Psoas muscle (tissue), 7 donors: ENCODE measurements at regions not wholly inside any gene's neighbourhood (a gene's known extent, or its start where the extent isn't known, plus 50 kb on each side); places are given as distances from the start of the nearest gene placed in this dataset.

Experiments used
- ATAC-seq, 4 donors: fragments of 200-7000 bp; cut with Tn5 transposase; one replicate each; pipeline ENCODE4 v1.9.1; 2020; ENCODE audit warnings: moderate library complexity in 3 of 4, mild to moderate bottlenecking in 2 of 4
- DNase-seq, 2 donors: peaks; one replicate each; pipeline ENCODE4 v3.0.0-alpha.2; 2020
- H3K27ac ChIP-seq: fragments of 200-600 bp; one replicate; pipeline ENCODE4 v1.8.0; 2022
- H3K27me3 ChIP-seq, 3 donors: fragments of 200-600 bp in 1 of 3; one replicate each; pipeline versions ENCODE4 v1.6.1 to v1.8.0; 2013 to 2022; ENCODE audit warnings: low read length in 2 of 3, mild to moderate bottlenecking in 2 of 3, moderate library complexity in 1 of 3; ENCODE audit not compliant: insufficient read depth in 3 of 3
- H3K36me3 ChIP-seq, 2 donors: fragments of 200-600 bp in 1 of 2; one replicate each; pipeline versions ENCODE4 v1.6.1 to v1.8.0; 2013 to 2022; ENCODE audit warnings: low read depth in 1 of 2, mild to moderate bottlenecking in 1 of 2, moderate library complexity in 1 of 2; ENCODE audit not compliant: insufficient read depth in 1 of 2
- H3K4me1 ChIP-seq: fragments of 200-600 bp; one replicate; pipeline ENCODE4 v1.8.0; 2022
- H3K4me3 ChIP-seq: fragments of 200-600 bp; one replicate; pipeline ENCODE4 v1.8.0; 2022; ENCODE audit warnings: mild to moderate bottlenecking
- H3K9me3 ChIP-seq: fragments of 200-600 bp; one replicate; pipeline ENCODE4 v1.8.0; 2022
- WGBS, 3 donors: extraction: QIAGEN DNeasy Blood & Tissue Kit; methylation state at CpG; one replicate each; pipeline versions ENCODE4 v1.1.6 to v1.1.7; 2013; 5-methylcytosine and 5-hydroxymethylcytosine counted together
- intact Hi-C, 2 donors: fragments of 100-400 bp; cut with DNase I; formaldehyde crosslinking; loops; one replicate each; pipeline versions ENCODE4 v1.11.0 to v1.14.2; 2022
- TF ChIP-seq, protein P1 (sequence below): fragments of 200-600 bp; IDR thresholded peaks from one replicate; pipeline ENCODE4 v1.8.0; 2022; ENCODE audit warnings: antibody characterized with exemption
- donor health status: healthy with polysubstance abuse.
- donor health status: DM: no; HTN: no; CAD: no; lungs with moderate emphysema.
- donor health status: Bipolar disorder and iron deficiency.
- donor health status: healthy.
- donor health status: DM: yes; HTN: yes; CAD: no.
- donor health status: DM: no; HTN: no; CAD: no.
- donor health status: DM: yes; HTN: yes; CAD: no.

DNA sequence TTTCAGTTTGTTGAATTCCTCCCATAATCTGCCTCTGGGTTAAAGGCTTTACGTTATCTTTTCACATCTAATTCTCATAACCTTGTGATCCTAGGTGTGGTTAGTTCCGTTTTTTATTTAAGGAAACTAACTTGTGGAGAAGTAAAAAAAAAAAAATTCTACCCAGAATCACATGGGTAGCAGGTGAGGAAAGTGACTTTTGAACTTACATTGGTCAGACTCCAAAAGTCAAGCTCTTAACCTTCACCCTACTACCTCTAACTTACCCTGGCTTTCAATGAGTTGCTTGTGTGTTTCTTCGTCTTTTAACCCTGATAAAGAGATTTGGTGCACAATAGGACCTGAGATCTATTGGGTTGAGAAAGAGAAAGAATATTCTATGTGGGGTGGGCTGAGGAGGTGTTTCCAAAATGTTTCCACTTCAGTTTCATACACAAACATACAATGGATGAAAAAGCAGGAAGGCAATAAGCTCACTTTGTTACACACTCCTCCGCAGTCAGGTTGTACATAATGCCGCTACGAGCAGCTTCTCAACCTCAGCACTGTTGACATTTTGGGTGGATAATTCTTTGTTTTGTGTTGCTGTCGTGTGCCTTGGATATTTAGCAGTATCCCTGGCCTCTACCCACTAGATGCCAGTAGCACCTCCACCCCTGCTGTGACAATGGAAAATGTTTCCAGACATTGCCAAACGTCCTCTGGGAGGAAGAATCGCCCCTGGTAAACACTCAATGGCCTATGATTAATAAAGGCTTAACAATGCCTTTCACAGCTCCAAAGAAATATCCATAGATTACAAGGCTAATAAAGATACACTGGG is 193.0 kb upstream of the ZNF217 start:
- H3K4me3 ChIP-seq: no peak overlapping the region
- WGBS, 3 donors: 66 to 68% (median 66%) methylated on average over 9 of the region's 9 CpGs
- H3K4me1 ChIP-seq: no peaks in the 10 kb centered on the region
- no peaks in the 10 kb centered on the region for H3K36me3 ChIP-seq
- TF ChIP-seq, protein P1, sequence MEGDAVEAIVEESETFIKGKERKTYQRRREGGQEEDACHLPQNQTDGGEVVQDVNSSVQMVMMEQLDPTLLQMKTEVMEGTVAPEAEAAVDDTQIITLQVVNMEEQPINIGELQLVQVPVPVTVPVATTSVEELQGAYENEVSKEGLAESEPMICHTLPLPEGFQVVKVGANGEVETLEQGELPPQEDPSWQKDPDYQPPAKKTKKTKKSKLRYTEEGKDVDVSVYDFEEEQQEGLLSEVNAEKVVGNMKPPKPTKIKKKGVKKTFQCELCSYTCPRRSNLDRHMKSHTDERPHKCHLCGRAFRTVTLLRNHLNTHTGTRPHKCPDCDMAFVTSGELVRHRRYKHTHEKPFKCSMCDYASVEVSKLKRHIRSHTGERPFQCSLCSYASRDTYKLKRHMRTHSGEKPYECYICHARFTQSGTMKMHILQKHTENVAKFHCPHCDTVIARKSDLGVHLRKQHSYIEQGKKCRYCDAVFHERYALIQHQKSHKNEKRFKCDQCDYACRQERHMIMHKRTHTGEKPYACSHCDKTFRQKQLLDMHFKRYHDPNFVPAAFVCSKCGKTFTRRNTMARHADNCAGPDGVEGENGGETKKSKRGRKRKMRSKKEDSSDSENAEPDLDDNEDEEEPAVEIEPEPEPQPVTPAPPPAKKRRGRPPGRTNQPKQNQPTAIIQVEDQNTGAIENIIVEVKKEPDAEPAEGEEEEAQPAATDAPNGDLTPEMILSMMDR: no peak
- no peak overlapping the region for H3K27ac ChIP-seq
- H3K27me3 ChIP-seq: peaks cover 0 to 2% (median 0%) of the 10 kb centered on the region in 3 donors
- no peak for ATAC-seq
- no peaks in the 10 kb centered on the region for H3K9me3 ChIP-seq
- intact Hi-C loops: no loop called here
- no peak for DNase-seq

DNA sequence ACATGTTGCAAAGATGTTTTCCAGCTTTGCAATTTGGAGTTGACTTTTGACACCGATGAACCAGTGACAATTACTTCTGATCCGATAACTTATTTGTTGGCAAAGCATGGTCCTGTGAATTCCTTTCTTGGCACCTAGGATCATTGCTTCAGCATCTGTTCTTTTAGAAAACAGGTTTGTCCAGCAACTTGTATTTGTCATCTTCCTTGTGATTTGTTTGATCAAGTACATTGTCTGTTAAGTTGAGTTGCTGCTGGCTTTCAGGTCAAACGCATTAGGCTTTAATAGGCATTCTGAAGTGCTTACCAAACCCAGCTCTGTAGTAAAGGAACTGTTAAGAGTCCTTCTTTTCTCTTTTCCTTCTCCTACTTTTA is 192.4 kb upstream of the ZNF217 start:
- intact Hi-C loops: no loop called here
- Histone ChIP-seq H3K27ac (no peak overlapping the region), H3K4me3 (no peak overlapping the region), H3K36me3 (no peaks in the 10 kb centered on the region), H3K27me3 (peaks cover 0 to 2% (median 0%) of the 10 kb centered on the region in 3 donors), H3K9me3 (no peaks in the 10 kb centered on the region), H3K4me1 (no peaks in the 10 kb centered on the region)
- ATAC-seq: no peak
- TF ChIP-seq, protein P1: no peak
- no peak for DNase-seq
- WGBS, 3 donors: 54 to 70% (median 59%) methylated on average over 3 of the region's 3 CpGs

DNA sequence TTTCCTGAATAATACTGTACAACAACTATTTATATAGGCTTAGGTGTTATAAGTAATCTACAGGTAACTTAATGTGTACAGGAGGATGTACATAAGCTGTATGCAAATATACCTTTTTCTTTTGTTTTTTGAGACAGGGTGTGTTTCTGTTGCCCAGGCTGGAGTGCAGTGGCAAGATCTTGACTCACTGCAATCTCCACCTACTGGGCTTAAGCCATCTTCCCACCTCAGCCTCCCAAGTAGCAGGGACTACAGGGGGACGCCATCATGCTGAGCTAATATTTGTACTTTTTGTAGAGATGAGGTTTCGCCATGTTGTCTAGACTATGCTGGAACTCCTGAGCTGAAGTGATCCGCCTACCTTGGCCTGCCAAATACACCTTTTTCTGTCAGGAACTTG is 191.7 kb upstream of the ZNF217 start:
- Histone ChIP-seq H3K27ac (no peak overlapping the region), H3K4me1 (no peaks in the 10 kb centered on the region), H3K36me3 (no peaks in the 10 kb centered on the region), H3K27me3 (peaks cover 0 to 2% (median 0%) of the 10 kb centered on the region in 3 donors), H3K4me3 (no peak overlapping the region), H3K9me3 (no peaks in the 10 kb centered on the region)
- 90 to 98% (median 98%) methylated on average over 3 of the region's 3 CpGs for WGBS, 3 donors
- intact Hi-C loops: no loop called here
- DNase-seq (no peak), ATAC-seq (no peak)
- TF ChIP-seq, protein P1: no peak

DNA sequence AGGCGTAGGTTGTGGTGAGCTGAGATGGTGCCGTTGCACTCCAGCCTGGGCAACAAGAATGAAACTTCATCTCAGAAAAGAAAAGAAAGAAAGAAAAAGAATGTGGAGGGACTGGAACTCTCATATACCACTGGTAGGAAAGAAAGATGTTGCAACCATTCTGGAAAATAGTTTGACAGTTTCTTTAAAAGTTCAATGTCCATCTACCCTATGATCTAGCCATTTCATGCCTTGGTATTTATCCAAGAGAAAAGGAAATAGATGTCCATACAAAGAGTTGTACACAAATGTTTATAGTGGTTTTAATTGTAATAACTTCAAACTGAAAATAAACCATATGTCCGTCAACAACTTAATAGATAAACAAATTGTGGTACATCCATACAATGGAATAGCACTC is 190.1 kb upstream of the ZNF217 start:
- H3K4me1 ChIP-seq: no peaks in the 10 kb centered on the region
- peaks cover 0 to 2% (median 0%) of the 10 kb centered on the region in 3 donors for H3K27me3 ChIP-seq
- DNase-seq: no peak
- H3K27ac ChIP-seq: no peak overlapping the region
- TF ChIP-seq, protein P1: no peak
- no peaks in the 10 kb centered on the region for H3K36me3 ChIP-seq
- H3K4me3 ChIP-seq: no peak overlapping the region
- intact Hi-C loops: no loop called here
- H3K9me3 ChIP-seq: no peaks in the 10 kb centered on the region
- no peak for ATAC-seq
- 78 to 97% (median 82%) methylated on average over 3 of the region's 3 CpGs for WGBS, 3 donors
